ENCODE measurements at regions not wholly inside any gene's neighbourhood (a gene's known extent, or its start where the extent isn't known, plus 50 kb on each side); places are given as distances from the start of the nearest gene placed in this dataset.

GRCh38 chr10:28996345-28996744 lies 292.5 kb upstream of the LYZL1 start:
- TF ChIP-seq CTCF (IDR thresholded peaks at IDR 0.05) (no peak), POLR2A (IDR thresholded peaks at IDR 0.05) (no peak)
